NAMALWA (cell line): ENCODE measurements at regions not wholly inside any gene's neighbourhood (a gene's known extent, or its start where the extent isn't known, plus 50 kb on each side); places are given as distances from the start of the nearest gene placed in this dataset.
"Not testable (repeated sequence)": the region's sequence is repeated elsewhere in the genome, so short reads cannot be mapped to it uniquely, and the experiment has no call there.

Source experiments
- DNase-seq: peaks from one replicate; pipeline ENCODE4 v3.0.0-alpha.2; 2015; ENCODE audit warnings: low spot score

- peak; percentile 22 for DNase-seq
These were observed 404.6 kb downstream of the RPS24 start for GRCh38 chr10:78437998-78438906.

GRCh38 chr10:78438907-78439809, 405.5 kb downstream of the RPS24 start:
- DNase-seq, result no peak

- DNase-seq, result no peak
These were observed 407.3 kb downstream of the RPS24 start for GRCh38 chr10:78441010-78441409.

GRCh38 chr10:78441694-78442093, 408.0 kb downstream of the RPS24 start:
- DNase-seq, result no peak

- DNase-seq, result no peak
These were observed 409.3 kb downstream of the RPS24 start for GRCh38 chr10:78442836-78443550.

GRCh38 chr10:78443900-78444571, 410.4 kb downstream of the RPS24 start:
- no peak for DNase-seq

GRCh38 chr10:78444741-78445140, 411.1 kb downstream of the RPS24 start:
- not testable (repeated sequence) for DNase-seq

GRCh38 chr10:78445308-78445707, 411.6 kb downstream of the RPS24 start:
- DNase-seq, result no peak

GRCh38 chr10:78448470-78448869, 414.8 kb downstream of the RPS24 start:
- no peak for DNase-seq

- DNase-seq, result peak; percentile 20
These were observed 415.3 kb downstream of the RPS24 start for GRCh38 chr10:78448994-78449418.

GRCh38 chr10:78449554-78449953, 415.9 kb downstream of the RPS24 start:
- no peak for DNase-seq

- no peak for DNase-seq
These were observed 416.6 kb downstream of the RPS24 start for GRCh38 chr10:78450239-78450638.

- DNase-seq, result no peak
These were observed 417.3 kb downstream of the RPS24 start for GRCh38 chr10:78450807-78451485.

- DNase-seq, result no peak
These were observed 417.9 kb downstream of the RPS24 start for GRCh38 chr10:78451592-78451991.

GRCh38 chr10:78454123-78454645, 420.5 kb downstream of the RPS24 start:
- no peak for DNase-seq

GRCh38 chr10:78455236-78455635, 421.6 kb downstream of the RPS24 start:
- no peak for DNase-seq

- no peak for DNase-seq
These were observed 422.1 kb downstream of the RPS24 start for GRCh38 chr10:78455811-78456210.

GRCh38 chr10:78456649-78457400, 423.2 kb downstream of the RPS24 start:
- DNase-seq, result no peak

- DNase-seq, result no peak
These were observed 424.3 kb downstream of the RPS24 start for GRCh38 chr10:78457804-78458482.
